H1 (cell line): ENCODE measurements at regions not wholly inside any gene's neighbourhood (a gene's known extent, or its start where the extent isn't known, plus 50 kb on each side); places are given as distances from the start of the nearest gene placed in this dataset.

Source experiments
- ATF2 ChIP-seq: IDR thresholded peaks from 2 replicates; pipeline ENCODE4 v1.6.1; 2012; ENCODE audit warnings: low read length, inconsistent platforms
- BACH1 ChIP-seq: IDR thresholded peaks from 2 replicates; pipeline ENCODE4 v1.6.1; 2012; ENCODE audit warnings: low read length, improper control_type of control experiment
- CHD2 ChIP-seq: IDR thresholded peaks from 2 replicates; pipeline ENCODE4 v1.6.1; 2012; ENCODE audit warnings: low read length, improper control_type of control experiment
- CREB1 ChIP-seq: IDR thresholded peaks from 2 replicates; pipeline ENCODE4 v1.6.1; 2012; ENCODE audit warnings: inconsistent platforms
- CTCF ChIP-seq, 3 experiments: IDR thresholded peaks; 1 replicate in 2 of 3; 2 replicates in 1 of 3; pipeline versions ENCODE4 v1.5.1 to v1.6.1; 2011; ENCODE audit warnings: low read length in 3 of 3, mild to moderate bottlenecking in 3 of 3, inconsistent platforms in 2 of 3, low read depth in 1 of 3, moderate library complexity in 1 of 3; ENCODE audit not compliant: insufficient read depth in 1 of 3; ENCODE audit errors: control extremely low read depth in 1 of 3
- EGR1 ChIP-seq: IDR thresholded peaks from 2 replicates; pipeline ENCODE4 v1.6.1; 2011; ENCODE audit warnings: low read depth, low read length, borderline replicate concordance
- EP300 ChIP-seq, 2 experiments: IDR thresholded peaks; 1 replicate in 1 of 2; 2 replicates in 1 of 2; pipeline ENCODE4 v1.6.1; 2011 to 2012; ENCODE audit warnings: low read depth in 2 of 2, low read length in 2 of 2, mild to moderate bottlenecking in 2 of 2, borderline replicate concordance in 1 of 2, inconsistent platforms in 1 of 2, moderate library complexity in 1 of 2
- MAFK ChIP-seq: IDR thresholded peaks from 2 replicates; pipeline ENCODE4 v1.6.1; 2012; ENCODE audit warnings: low read depth, mild to moderate bottlenecking, improper control_type of control experiment, low read length
- POLR2A ChIP-seq, 2 experiments: IDR thresholded peaks; 1 replicate in 1 of 2; 2 replicates in 1 of 2; pipeline ENCODE4 v1.6.1; 2011; ENCODE audit warnings: low read depth in 2 of 2, low read length in 2 of 2, mild to moderate bottlenecking in 2 of 2; ENCODE audit errors: control extremely low read depth in 1 of 2
- RAD21 ChIP-seq, 2 experiments: IDR thresholded peaks in 1 of 2; conservative IDR thresholded peaks in 1 of 2; 2 replicates each; pipeline ENCODE4 v1.6.1; 2011; ENCODE audit warnings: low read depth in 2 of 2, low read length in 2 of 2, improper control_type of control experiment in 1 of 2, inconsistent platforms in 1 of 2, mild to moderate bottlenecking in 1 of 2, moderate library complexity in 1 of 2
- SIN3A ChIP-seq, 2 experiments: IDR thresholded peaks in 1 of 2; conservative IDR thresholded peaks in 1 of 2; 2 replicates each; pipeline ENCODE4 v1.6.1; 2011 to 2012; ENCODE audit warnings: low read length in 2 of 2, improper control_type of control experiment in 1 of 2, low read depth in 1 of 2, mild to moderate bottlenecking in 1 of 2
- SP1 ChIP-seq: IDR thresholded peaks from 2 replicates; pipeline ENCODE4 v1.6.1; 2011; ENCODE audit warnings: low read depth, low read length

- TF ChIP-seq CTCF (IDR thresholded peaks at IDR 0.05; ENCODE audit: control extremely low read depth in 1 of 3, insufficient read depth in 1 of 3, low read depth in 1 of 3, low read length in 3 of 3), result peak; percentile 76 to 83 (median 78)
- no peak for TF ChIP-seq BACH1
- no peak for TF ChIP-seq POLR2A (IDR thresholded peaks at IDR 0.05; ENCODE audit: control extremely low read depth in 1 of 2, low read depth in 2 of 2, low read length in 2 of 2)
- TF ChIP-seq EGR1, result peak; percentile 57; the same call in 1 of the 2 replicates
- TF ChIP-seq SIN3A (conservative IDR thresholded peaks at IDR 0.05 in 1 of 2, IDR thresholded peaks at IDR 0.05 in 1 of 2; ENCODE audit: low read depth in 1 of 2, low read length in 2 of 2), result no peak
- TF ChIP-seq MAFK, result no peak
- no peak for TF ChIP-seq CHD2
- TF ChIP-seq EP300 (IDR thresholded peaks at IDR 0.05; ENCODE audit: borderline replicate concordance in 1 of 2, low read depth in 2 of 2, low read length in 2 of 2), result no peak
- no peak for TF ChIP-seq SP1
- TF ChIP-seq CREB1, result no peak
- TF ChIP-seq ATF2, result no peak
- TF ChIP-seq RAD21 (IDR thresholded peaks at IDR 0.05 in 1 of 2, conservative IDR thresholded peaks at IDR 0.05 in 1 of 2; ENCODE audit: low read depth in 2 of 2, low read length in 2 of 2), result peak; percentile 67 to 80
These were observed 80.0 kb upstream of the RPS6KA2 start for GRCh38 chr6:166707045-166707444.
